ENCODE measurements at regions not wholly inside any gene's neighbourhood (a gene's known extent, or its start where the extent isn't known, plus 50 kb on each side); places are given as distances from the start of the nearest gene placed in this dataset.

DNA sequence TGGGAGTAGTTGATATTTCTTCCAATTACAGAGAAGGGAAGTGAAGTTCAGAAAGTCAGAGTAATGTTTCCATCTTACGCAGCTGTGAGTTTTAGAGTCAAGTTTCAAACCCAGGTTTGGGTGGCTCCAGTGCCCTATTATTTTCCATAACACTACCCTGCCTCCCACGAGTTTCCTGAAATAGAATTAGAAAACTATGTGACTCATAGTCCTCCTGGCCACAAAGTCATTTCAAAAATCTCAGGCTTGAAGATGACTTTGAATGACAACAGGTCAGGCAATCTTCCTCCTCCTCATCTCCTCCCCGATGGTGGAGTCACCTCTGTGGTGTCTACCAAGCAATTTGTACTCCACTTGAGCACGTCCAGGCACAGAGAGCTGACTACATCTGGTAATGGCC, 212.3 kb upstream of the TRIB2 start:
- TF ChIP-seq YY1 (IDR thresholded peaks at IDR 0.05; ENCODE audit: insufficient read depth, insufficient read length), result no peak
- TF ChIP-seq SUZ12 (IDR thresholded peaks at IDR 0.05; ENCODE audit: extremely low read depth, insufficient read depth, insufficient read length), result no peak
- no peak for TF ChIP-seq ZNF274 (IDR thresholded peaks at IDR 0.05; ENCODE audit: low read depth, low read length)
